HG02623 (cell line): ENCODE measurements at regions not wholly inside any gene's neighbourhood (a gene's known extent, or its start where the extent isn't known, plus 50 kb on each side); places are given as distances from the start of the nearest gene placed in this dataset.
"Not testable (repeated sequence)": the region's sequence is repeated elsewhere in the genome, so short reads cannot be mapped to it uniquely, and the experiment has no call there.

ENCODE experiments used
- ATAC-seq: cut with Tn5 transposase; IDR thresholded peaks from one replicate; pipeline ENCODE4 v1.9.1; 2021; ENCODE audit warnings: moderate library complexity; ENCODE audit not compliant: unreplicated experiment

DNA sequence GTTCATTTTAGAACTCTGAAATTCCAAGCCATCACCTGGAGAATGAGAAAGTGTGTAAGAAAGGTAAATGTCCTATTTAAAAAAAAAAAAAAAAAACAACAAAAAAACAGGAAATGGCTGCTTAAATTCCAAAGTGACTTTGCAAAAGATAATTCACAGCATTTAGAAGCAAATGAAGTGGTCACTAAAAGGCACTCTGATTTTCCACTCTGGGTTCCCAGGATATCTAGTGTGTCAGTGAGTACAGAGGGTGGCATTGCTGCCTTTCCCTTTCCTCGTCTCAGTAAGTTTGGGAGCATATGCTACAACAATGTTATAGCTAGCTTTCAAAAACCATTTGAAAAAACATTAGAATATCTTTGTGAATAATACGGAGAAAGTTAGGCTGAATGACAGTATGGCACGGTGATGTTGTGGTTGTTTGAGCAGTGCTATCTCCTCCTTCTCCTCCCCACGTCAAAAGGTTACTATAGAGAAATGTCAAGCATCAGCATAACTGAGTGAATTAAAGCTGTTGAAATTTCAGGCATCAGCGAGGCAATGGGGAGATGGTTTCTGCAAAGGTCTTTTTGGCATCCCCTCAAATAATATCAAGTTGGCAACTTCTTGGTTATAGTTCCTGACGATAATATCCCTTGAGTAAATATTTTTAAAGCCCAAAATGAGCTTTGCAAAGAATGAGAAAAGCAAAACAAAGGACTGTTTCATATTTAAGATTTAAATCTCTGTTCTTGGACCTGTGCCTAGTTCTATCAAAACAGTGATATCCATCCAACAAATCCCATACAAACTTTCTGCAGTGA lies 164.5 kb upstream of the E2F7 start:
- ATAC-seq, result no peak

GRCh38 chr12:77228376-77228775 lies 163.0 kb upstream of the E2F7 start:
- no peak for ATAC-seq

GRCh38 chr12:77226368-77226767 lies 161.0 kb upstream of the E2F7 start:
- ATAC-seq, result no peak

DNA sequence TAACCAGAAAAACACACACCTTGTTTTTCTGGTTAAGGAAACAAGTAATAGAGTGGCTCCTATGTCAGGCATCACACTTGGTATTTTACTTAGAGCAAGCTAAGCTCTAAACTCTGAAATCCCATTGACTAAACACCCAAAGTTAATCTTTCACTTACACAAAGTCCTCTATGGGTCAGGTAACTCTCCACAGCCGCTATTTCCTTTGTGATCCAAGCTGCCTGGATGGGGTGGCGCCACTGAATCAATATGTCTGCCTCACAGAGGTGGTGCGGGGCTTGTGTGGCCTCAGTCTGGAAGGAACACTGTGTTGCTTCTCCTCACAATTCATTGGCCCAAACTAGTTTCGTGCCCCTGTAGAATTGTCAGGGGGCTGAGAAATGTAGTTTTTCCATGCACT lies 160.0 kb upstream of the E2F7 start:
- no peak for ATAC-seq

DNA sequence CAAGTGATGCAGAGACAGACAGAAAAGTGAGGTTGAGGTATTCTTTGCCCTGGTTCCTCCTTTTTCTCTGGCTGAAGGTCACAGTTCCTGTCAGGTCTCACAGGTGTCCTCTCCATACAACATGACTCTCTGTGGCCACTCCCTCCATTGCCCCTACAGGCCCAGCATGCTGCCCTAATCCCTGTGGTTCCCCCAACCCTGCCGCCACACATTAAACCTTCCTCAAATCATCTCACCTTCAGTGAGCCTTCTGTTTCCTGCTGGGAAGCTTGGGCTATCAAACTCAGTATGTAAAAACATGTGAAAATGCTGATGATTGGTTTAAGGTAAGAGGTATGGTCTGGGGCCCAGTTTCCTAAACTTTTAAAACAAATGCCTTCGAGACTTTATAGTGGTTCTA lies 159.0 kb upstream of the E2F7 start:
- no peak for ATAC-seq

- no peak for ATAC-seq
These were observed 157.0 kb upstream of the E2F7 start for GRCh38 chr12:77222336-77222735.

- ATAC-seq, result no peak
These were observed 155.2 kb upstream of the E2F7 start for GRCh38 chr12:77220586-77220985.

- ATAC-seq, result no peak
These were observed 152.9 kb upstream of the E2F7 start for GRCh38 chr12:77218278-77218677.

GRCh38 chr12:77216136-77216535 lies 150.8 kb upstream of the E2F7 start:
- not testable (repeated sequence) for ATAC-seq

- ATAC-seq, result no peak
These were observed 148.8 kb upstream of the E2F7 start for GRCh38 chr12:77214136-77214535.

GRCh38 chr12:77213319-77213718 lies 147.9 kb upstream of the E2F7 start:
- no peak for ATAC-seq

DNA sequence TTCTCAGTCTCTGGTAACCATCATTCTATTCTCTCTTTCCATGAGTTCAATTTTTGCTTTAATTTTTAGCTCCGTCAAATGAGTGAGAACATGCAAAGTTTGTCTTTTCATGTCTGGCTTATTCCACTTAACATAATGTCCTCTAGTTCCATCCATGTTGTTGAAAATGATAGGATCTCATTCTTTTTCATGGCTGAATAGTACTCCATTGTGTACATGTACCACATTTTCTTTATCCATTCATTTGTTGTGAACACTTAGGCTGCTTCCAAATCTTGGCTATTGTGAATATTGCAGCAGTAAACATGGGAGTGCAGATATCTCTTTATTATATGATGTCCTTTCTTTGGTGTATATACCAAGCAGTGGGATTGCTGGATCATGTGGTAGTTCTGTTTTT lies 145.4 kb upstream of the E2F7 start:
- no peak for ATAC-seq

- ATAC-seq, result no peak
These were observed 138.7 kb upstream of the E2F7 start for GRCh38 chr12:77204083-77204482.

- no peak for ATAC-seq
These were observed 137.2 kb upstream of the E2F7 start for GRCh38 chr12:77202457-77203060.

GRCh38 chr12:77189901-77190416 lies 124.6 kb upstream of the E2F7 start:
- no peak for ATAC-seq

GRCh38 chr12:77189458-77189857 lies 124.1 kb upstream of the E2F7 start:
- no peak for ATAC-seq

DNA sequence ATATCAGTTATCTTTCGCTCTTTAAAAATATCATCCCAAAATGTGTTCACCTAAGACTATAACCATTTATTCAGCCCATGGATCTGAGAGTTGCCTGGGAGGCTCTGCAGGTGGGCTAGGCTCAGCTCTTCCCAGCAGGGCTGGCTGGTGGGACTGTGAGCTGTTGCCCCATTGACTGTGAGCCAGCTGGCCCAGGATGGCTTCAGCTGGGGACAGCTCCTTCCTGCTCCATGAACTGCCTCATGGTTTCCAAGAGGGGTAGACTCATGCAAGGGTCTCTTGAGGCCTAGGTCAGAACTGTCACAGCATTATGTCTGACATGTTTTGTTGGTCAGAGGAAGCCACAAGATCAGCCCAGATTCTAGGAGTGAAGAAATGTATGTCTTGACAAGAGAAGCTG lies 114.1 kb upstream of the E2F7 start:
- ATAC-seq, result no peak

- no peak for ATAC-seq
These were observed 102.4 kb upstream of the E2F7 start for GRCh38 chr12:77167801-77168200.

- ATAC-seq, result no peak
These were observed 101.3 kb upstream of the E2F7 start for GRCh38 chr12:77166696-77167095.

DNA sequence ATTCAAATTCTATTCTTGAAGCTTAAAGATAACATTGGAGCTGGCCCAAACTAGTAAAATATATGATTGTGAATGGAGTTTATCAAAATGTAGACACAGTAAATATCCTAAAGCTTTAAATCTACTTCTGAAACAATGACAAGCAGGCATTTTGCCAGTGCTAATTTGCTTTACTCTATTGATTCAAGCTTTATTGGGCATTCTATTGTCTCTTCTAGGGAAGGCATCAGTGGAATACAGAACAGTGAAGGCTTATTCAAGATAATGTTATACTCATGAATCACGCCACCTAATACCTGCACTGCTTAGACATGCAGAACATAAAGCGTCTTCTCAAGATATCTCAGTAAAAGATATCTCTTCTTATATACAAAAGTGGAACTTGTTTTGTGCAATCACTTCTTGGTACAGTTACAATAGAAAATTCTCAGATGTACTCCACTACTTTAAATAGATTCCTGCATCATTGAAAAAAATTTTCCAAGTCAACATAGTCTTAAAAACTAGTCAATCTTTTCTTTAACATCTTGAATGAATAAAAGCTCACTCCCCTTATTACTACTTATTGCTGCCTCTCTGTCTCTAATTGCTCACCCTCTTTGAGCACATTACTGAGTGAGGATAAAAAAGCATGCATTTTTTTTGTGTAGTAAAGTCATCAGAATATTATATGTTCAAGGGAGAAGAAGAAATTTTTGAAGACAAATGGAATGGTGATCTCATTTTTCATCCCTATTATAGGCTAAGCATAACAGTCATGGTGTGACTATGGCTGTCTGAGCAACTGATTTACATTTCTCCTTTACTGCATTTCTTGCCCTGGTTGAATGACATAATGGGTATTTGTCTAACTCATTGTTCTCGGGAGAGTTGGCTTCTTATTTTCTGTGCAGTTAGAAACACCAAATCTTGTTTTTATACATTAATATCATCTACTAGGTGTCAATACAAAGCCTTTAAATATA lies 98.0 kb upstream of the E2F7 start:
- ATAC-seq, result no peak

- ATAC-seq, result no peak
These were observed 96.6 kb upstream of the E2F7 start for GRCh38 chr12:77161944-77162343.
